OCI-LY7 (cell line): ENCODE measurements at regions not wholly inside any gene's neighbourhood (a gene's known extent, or its start where the extent isn't known, plus 50 kb on each side); places are given as distances from the start of the nearest gene placed in this dataset.

Experiments
- BruUV-seq: library from RNA; stranded (reverse); fragments of 400-500 nt; replicated peaks from 2 replicates; lab custom pipeline; 2021; lab: Mats Ljungman, UMichigan
- CTCF ChIA-PET: fragments of 300-600 bp; sonication (Branson Sonifier 250); formaldehyde crosslinking; loops from one replicate; lab custom pipeline; 2022; ENCODE audit warnings: antibody characterized with exemption; ENCODE audit not compliant: unreplicated experiment; lab: Charles Lee
- POLR2A ChIA-PET: fragments of 300-600 bp; sonication (Branson Sonifier 250); formaldehyde crosslinking; loops from one replicate; lab custom pipeline; 2022; ENCODE audit warnings: antibody characterized with exemption; lab: Charles Lee
- DNase-seq: peaks from one replicate; pipeline ENCODE4 v3.0.0-alpha.2; 2015; ENCODE audit warnings: low spot score
- H2AFZ ChIP-seq: fragments of 200-600 bp; sonication (generic), shearing (Covaris generic); 2 replicates; pipeline ENCODE4 v1.6.1; 2014; ENCODE audit warnings: mild to moderate bottlenecking, antibody characterized with exemption, low read length, moderate library complexity
- H3K27ac ChIP-seq: fragments of 200-600 bp; sonication (generic); 2 replicates; pipeline ENCODE4 v1.5.1; 2014; ENCODE audit warnings: mixed run types, low read depth, mild to moderate bottlenecking, moderate library complexity, low read length, inconsistent platforms; ENCODE audit not compliant: poor library complexity, severe bottlenecking
- H3K36me3 ChIP-seq: fragments of 200-600 bp; sonication (generic); 2 replicates; pipeline ENCODE4 v1.6.1; 2014; ENCODE audit warnings: mild to moderate bottlenecking, antibody characterized with exemption, low read length, moderate library complexity, mixed read lengths; ENCODE audit not compliant: insufficient read depth
- H3K4me1 ChIP-seq: fragments of 200-600 bp; sonication (generic); 2 replicates; pipeline ENCODE4 v1.5.1; 2014; ENCODE audit warnings: mild to moderate bottlenecking, low read length; ENCODE audit not compliant: insufficient read depth, poor library complexity, severe bottlenecking
- H3K4me2 ChIP-seq: fragments of 200-600 bp; sonication (generic); 2 replicates; pipeline ENCODE4 v1.6.1; 2014; ENCODE audit warnings: mild to moderate bottlenecking, low read length
- H3K4me3 ChIP-seq: fragments of 200-600 bp; sonication (generic); 2 replicates; pipeline ENCODE4 v1.5.1; 2014; ENCODE audit warnings: mild to moderate bottlenecking, low read depth, low read length; ENCODE audit not compliant: poor library complexity, severe bottlenecking
- H3K79me2 ChIP-seq: fragments of 200-600 bp; sonication (generic); 2 replicates; pipeline ENCODE4 v1.6.1; 2016; ENCODE audit warnings: low read depth, mild to moderate bottlenecking, low read length, moderate library complexity, mixed read lengths; ENCODE audit not compliant: insufficient read depth
- H3K9me2 ChIP-seq: fragments of 200-600 bp; sonication (generic); 2 replicates; pipeline ENCODE4 v1.6.1; 2016; ENCODE audit warnings: mild to moderate bottlenecking, low read length, mixed read lengths; ENCODE audit not compliant: insufficient read depth
- H3K9me3 ChIP-seq: fragments of 200-600 bp; sonication (generic); 2 replicates; pipeline ENCODE4 v1.6.1; 2014; ENCODE audit warnings: mild to moderate bottlenecking, mixed run types, low read length, mixed read lengths
- H4K20me1 ChIP-seq: fragments of 200-600 bp; sonication (generic); 2 replicates; pipeline ENCODE4 v1.6.1; 2014; ENCODE audit warnings: mild to moderate bottlenecking, antibody characterized with exemption, low read length, moderate library complexity, mixed read lengths; ENCODE audit not compliant: insufficient read depth
- EZH2phosphoT487 ChIP-seq: fragments of 200-600 bp; sonication (generic); IDR thresholded peaks from 2 replicates; pipeline ENCODE4 v1.6.1; 2018; ENCODE audit warnings: low read depth, borderline replicate concordance, mild to moderate bottlenecking, mixed run types, antibody characterized with exemption, low read length, moderate library complexity, mixed read lengths
- intact Hi-C: fragments of 100-400 bp; cut with micrococcal nuclease; formaldehyde crosslinking; loops from one replicate; pipeline ENCODE4 v1.10.0; 2022; ENCODE audit not compliant: unreplicated experiment
- TF ChIP-seq, protein P1 (sequence below): fragments of 200-600 bp; sonication (generic); conservative IDR thresholded peaks from 2 replicates; pipeline ENCODE4 v1.5.1; 2014; ENCODE audit warnings: mild to moderate bottlenecking, antibody characterized with exemption, low read length, moderate library complexity, mixed read lengths

DNA sequence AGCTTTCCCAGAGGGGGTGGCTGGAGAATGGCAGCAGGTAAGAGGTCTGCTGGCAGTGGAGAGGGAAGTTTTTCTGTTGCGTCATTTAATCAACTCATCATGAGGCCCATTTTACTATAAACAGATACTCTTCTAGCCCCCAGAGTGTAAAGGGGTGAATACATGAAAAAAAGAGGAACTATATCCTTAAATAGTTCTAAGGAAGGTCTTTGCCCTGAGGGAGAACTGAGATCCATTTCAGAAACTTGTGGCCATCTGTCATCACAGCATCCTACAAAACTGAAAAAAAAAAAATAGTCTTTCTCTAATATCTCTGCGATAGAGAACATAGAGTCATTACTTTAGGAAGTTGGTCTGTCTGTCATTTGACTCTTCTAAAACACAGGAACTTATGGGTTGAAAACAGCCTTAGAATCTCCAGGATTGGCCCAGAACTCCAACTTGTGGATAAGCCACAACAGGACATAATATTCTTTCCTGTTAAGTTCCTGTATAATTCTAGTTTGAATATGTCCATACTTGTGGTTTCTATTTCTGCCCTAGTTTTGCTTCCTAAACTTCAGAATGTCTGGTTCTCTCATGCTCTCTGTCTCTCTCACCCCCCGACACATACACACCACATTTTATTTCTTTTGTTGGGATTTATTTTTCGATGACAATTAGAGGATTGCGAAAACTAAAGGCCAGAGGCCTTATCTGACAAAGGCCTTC is 238.5 kb upstream of the PIK3R1 start:
- TF ChIP-seq, protein P1, sequence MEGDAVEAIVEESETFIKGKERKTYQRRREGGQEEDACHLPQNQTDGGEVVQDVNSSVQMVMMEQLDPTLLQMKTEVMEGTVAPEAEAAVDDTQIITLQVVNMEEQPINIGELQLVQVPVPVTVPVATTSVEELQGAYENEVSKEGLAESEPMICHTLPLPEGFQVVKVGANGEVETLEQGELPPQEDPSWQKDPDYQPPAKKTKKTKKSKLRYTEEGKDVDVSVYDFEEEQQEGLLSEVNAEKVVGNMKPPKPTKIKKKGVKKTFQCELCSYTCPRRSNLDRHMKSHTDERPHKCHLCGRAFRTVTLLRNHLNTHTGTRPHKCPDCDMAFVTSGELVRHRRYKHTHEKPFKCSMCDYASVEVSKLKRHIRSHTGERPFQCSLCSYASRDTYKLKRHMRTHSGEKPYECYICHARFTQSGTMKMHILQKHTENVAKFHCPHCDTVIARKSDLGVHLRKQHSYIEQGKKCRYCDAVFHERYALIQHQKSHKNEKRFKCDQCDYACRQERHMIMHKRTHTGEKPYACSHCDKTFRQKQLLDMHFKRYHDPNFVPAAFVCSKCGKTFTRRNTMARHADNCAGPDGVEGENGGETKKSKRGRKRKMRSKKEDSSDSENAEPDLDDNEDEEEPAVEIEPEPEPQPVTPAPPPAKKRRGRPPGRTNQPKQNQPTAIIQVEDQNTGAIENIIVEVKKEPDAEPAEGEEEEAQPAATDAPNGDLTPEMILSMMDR, result no peak
- no peak for TF ChIP-seq EZH2phosphoT487
- no peak for DNase-seq
- no peaks in the 10 kb centered on the region for H3K4me1 ChIP-seq
- POLR2A ChIA-PET, result no interaction called here
- BruUV-seq, result no TSS peak
- no peak overlapping the region for H3K4me3 ChIP-seq
- intact Hi-C loops, result no loop called here
- H4K20me1 ChIP-seq, result no peaks in the 10 kb centered on the region
- CTCF ChIA-PET, result no interaction called here
- no peaks in the 10 kb centered on the region for H3K36me3 ChIP-seq
- no peaks in the 10 kb centered on the region for H3K9me2 ChIP-seq
- H3K4me2 ChIP-seq, result no peak overlapping the region
- H3K27ac ChIP-seq, result no peak overlapping the region
- no peaks in the 10 kb centered on the region for H3K79me2 ChIP-seq
- no peak overlapping the region for H2AFZ ChIP-seq
- no peaks in the 10 kb centered on the region for H3K9me3 ChIP-seq

DNA sequence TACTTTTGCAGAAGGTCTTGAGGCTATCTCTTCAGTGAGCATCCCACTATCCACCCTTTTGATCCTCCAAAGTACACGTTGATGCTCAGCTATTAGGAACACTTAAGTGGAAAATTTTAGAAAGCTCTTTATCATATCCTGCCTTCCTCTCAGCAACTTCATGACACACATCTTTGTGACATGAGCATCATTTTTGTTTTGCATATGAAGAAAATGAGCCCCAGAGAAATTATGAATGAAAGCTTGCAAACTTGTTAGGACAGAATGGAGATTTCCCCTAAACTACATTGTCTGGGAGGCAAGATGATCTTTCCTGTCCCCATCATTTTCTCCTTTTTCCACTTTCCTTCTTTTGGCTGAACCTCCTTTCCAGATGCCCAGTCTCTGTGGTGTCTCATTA is 239.4 kb upstream of the PIK3R1 start:
- TF ChIP-seq EZH2phosphoT487, result no peak
- TF ChIP-seq, protein P1, result no peak
- H3K9me2 ChIP-seq, result no peaks in the 10 kb centered on the region
- no peak overlapping the region for H3K4me2 ChIP-seq
- H2AFZ ChIP-seq, result no peak overlapping the region
- ChIA-PET POLR2A (no interaction called here), CTCF (no interaction called here)
- no peaks in the 10 kb centered on the region for H3K9me3 ChIP-seq
- no peak for DNase-seq
- no peaks in the 10 kb centered on the region for H3K79me2 ChIP-seq
- no peaks in the 10 kb centered on the region for H3K4me1 ChIP-seq
- no peak overlapping the region for H3K27ac ChIP-seq
- no TSS peak for BruUV-seq
- no peaks in the 10 kb centered on the region for H4K20me1 ChIP-seq
- intact Hi-C loops, result no loop called here
- no peaks in the 10 kb centered on the region for H3K36me3 ChIP-seq
- no peak overlapping the region for H3K4me3 ChIP-seq

DNA sequence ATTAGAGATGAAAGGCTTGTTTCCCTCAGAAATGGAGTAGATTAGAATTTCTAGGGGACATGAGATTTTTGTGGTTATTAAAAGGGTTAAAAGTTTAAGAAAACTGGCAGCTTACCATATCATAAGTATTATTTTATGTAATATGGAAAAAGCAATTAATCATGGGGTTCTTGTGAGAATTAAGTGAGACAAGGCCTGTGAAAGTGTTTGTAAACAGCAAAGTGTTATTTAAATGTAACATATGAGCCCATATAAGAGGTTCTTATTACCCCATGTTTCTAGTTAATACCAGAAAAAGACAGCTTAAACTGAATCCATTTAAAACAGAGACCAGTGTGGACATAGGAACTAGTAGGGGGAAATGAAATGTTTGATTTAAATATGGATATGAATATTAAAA is 241.1 kb upstream of the PIK3R1 start:
- Histone ChIP-seq H2AFZ (no peak overlapping the region), H3K9me3 (no peaks in the 10 kb centered on the region), H3K27ac (no peak overlapping the region), H4K20me1 (no peaks in the 10 kb centered on the region), H3K4me2 (no peak overlapping the region), H3K4me1 (no peaks in the 10 kb centered on the region), H3K79me2 (no peaks in the 10 kb centered on the region), H3K4me3 (no peak overlapping the region), H3K36me3 (no peaks in the 10 kb centered on the region), H3K9me2 (no peaks in the 10 kb centered on the region)
- ChIA-PET CTCF (no interaction called here), POLR2A (no interaction called here)
- intact Hi-C loops, result no loop called here
- DNase-seq, result no peak
- TF ChIP-seq EZH2phosphoT487, result no peak
- TF ChIP-seq, protein P1, result no peak
- BruUV-seq, result no TSS peak
